ENCODE measurements at regions not wholly inside any gene's neighbourhood (a gene's known extent, or its start where the extent isn't known, plus 50 kb on each side); places are given as distances from the start of the nearest gene placed in this dataset.

DNA sequence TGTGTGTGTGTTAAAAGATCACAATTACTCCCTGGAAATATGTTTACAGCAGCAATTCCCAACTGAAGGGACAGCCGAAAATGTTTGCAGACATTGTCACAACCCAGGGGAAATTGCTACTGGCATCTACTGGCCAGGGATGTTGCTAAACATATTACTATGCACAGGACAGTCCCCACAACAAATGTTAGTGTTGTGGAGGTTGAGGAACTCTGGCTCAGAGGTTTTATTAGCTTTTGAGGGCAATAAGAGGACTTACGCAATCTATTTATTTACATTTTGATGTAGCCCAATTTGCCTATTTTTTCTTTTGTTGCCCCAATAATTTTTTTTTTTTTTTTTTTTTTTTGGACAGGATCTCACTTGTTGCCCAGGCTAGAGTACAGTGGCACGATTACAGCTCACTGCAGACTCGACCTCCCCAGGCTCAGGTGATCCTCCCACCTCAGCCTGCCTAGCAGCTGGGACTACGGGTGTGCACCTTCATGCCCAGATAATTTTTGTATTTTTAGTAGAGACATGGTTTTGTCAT, 154.1 kb downstream of the RPS12 start:
- peak; percentile 45; the same call in 1 of the 2 replicates for TF ChIP-seq CEBPB (IDR thresholded peaks at IDR 0.05; ENCODE audit: low read depth, low read length)
- no peak for TF ChIP-seq ASH2L (IDR thresholded peaks at IDR 0.05; ENCODE audit: low read length)
- Histone ChIP-seq H2AFZ (ENCODE audit: low read length) (no peak overlapping the region), H3K36me3 (ENCODE audit: control insufficient read depth in 2 of 4, insufficient read depth in 4 of 4, low read length in 3 of 4) (no peaks in the 10 kb centered on the region), H2BK120ac (replicated peaks; ENCODE audit: low read depth, low read length) (no peak overlapping the region), H4K8ac (ENCODE audit: extremely low read depth, insufficient read depth, low read length) (no peak overlapping the region), H3K79me1 (ENCODE audit: low read depth, low read length) (no peaks in the 10 kb centered on the region), H3K4ac (replicated peaks; ENCODE audit: insufficient read length, low read depth, low read length) (no peak overlapping the region), H3K27me3 (replicated peaks in 1 of 4; ENCODE audit: control insufficient read depth in 3 of 4, extremely low read depth in 1 of 4, insufficient read depth in 3 of 4, low read length in 3 of 4) (no peaks in the 10 kb centered on the region), H3K56ac (replicated peaks; ENCODE audit: insufficient read length, low read depth, low read length) (no peak overlapping the region), H4K5ac (ENCODE audit: insufficient read length, low read depth, low read length) (no peak overlapping the region), H3K27ac (ENCODE audit: low read depth, low read length) (no peak overlapping the region), H3K23me2 (ENCODE audit: low read depth, low read length) (no peaks in the 10 kb centered on the region), H2BK15ac (ENCODE audit: low read length) (no peak overlapping the region), H4K20me1 (replicated peaks in 1 of 2; ENCODE audit: control insufficient read depth in 1 of 2, insufficient read depth in 2 of 2, low read length in 2 of 2) (no peaks in the 10 kb centered on the region), H3K79me2 (ENCODE audit: control insufficient read depth in 1 of 2, insufficient read depth in 2 of 2, low read length in 2 of 2) (no peaks in the 10 kb centered on the region), H2BK5ac (ENCODE audit: low read depth, low read length) (no peak overlapping the region; the same call in 1 of the 2 replicates), H2BK20ac (ENCODE audit: low read length) (no peak overlapping the region), H3K18ac (ENCODE audit: extremely low read depth, low read length) (no peak overlapping the region), H2BK12ac (ENCODE audit: low read depth, low read length) (no peak overlapping the region), H3K4me2 (ENCODE audit: insufficient read depth in 1 of 2, low read depth in 2 of 2, low read length in 2 of 2) (no peak overlapping the region), H3K9ac (replicated peaks in 1 of 4; ENCODE audit: extremely low read depth in 1 of 4, low read depth in 3 of 4, low read length in 3 of 4) (no peak overlapping the region), H2AK5ac (ENCODE audit: low read depth, low read length) (no peak overlapping the region), H3K14ac (ENCODE audit: insufficient read length) (no peak overlapping the region), H4K91ac (replicated peaks; ENCODE audit: insufficient read length, low read length) (no peak overlapping the region), H3K4me3 (ENCODE audit: extremely low read depth in 1 of 4, insufficient read depth in 2 of 4, low read depth in 3 of 4, low read length in 4 of 4) (no peak overlapping the region), H3K4me1 (replicated peaks in 1 of 4; ENCODE audit: control insufficient read depth in 3 of 4, insufficient read depth in 4 of 4, low read length in 3 of 4) (peaks cover 0 to 3% (median 0%) of the 10 kb centered on the region in 4 experiments; a peak in 1 of 7 replicates), H3K9me3 (ENCODE audit: insufficient read depth in 2 of 2, low read depth in 1 of 2, low read length in 1 of 2) (no peaks in the 10 kb centered on the region), H3K23ac (ENCODE audit: insufficient read length) (no peak overlapping the region)
- DNase-seq (ENCODE audit: low read depth in 1 of 2, low spot score in 2 of 2) (no peak), FAIRE-seq (no peak)
- 83% methylated on average over 5 of the region's 5 CpGs; no CpG with 5 or more reads in 1 of the 2 experiments for WGBS, 2 experiments (ENCODE audit: extremely low coverage in 1 of 2, insufficient coverage in 1 of 2, insufficient read length in 1 of 2, insufficient replicate concordance in 2 of 2, low coverage in 1 of 2, low lambda C conversion rate in 2 of 2, missing lambda C conversion rate in 1 of 2)
- POLR2A ChIA-PET (ENCODE audit: partially characterized antibody), result no interaction called here
- CTCF ChIA-PET (ENCODE audit: partially characterized antibody), result interaction anchor here (0.6 to 1.8 kb wide), 6 partner anchors 7 to 386 kb away, joined by 3 to 6 read pairs (median 4); no protein-coding TSS in a partner anchor

All from H1 (cell line).